Motor neuron (in vitro differentiated cells): ENCODE measurements at regions not wholly inside any gene's neighbourhood (a gene's known extent, or its start where the extent isn't known, plus 50 kb on each side); places are given as distances from the start of the nearest gene placed in this dataset.
"Not testable (repeated sequence)": the region's sequence is repeated elsewhere in the genome, so short reads cannot be mapped to it uniquely, and the experiment has no call there.

Experiments used
- ATAC-seq, 8 experiments: fragments of 200-7000 bp; cut with Tn5 transposase; replicated peaks in 6 of 8; 2 replicates each; pipeline ENCODE4 v1.8.0; 2021; ENCODE audit warnings: mild to moderate bottlenecking in 8 of 8, moderate library complexity in 8 of 8
- H3K27ac ChIP-seq, 2 donors: fragments of 250-450 bp; sonication (Bioruptor Pico); 2 replicates each; pipeline ENCODE4 v1.9.0; 2021; ENCODE audit warnings: antibody characterized with exemption in 2 of 2, mild to moderate bottlenecking in 2 of 2, moderate library complexity in 1 of 2
- H3K4me1 ChIP-seq, 2 donors: fragments of 250-450 bp; sonication (Bioruptor Pico); replicated peaks in 1 of 2; 2 replicates each; pipeline ENCODE4 v1.6.1; 2021; ENCODE audit warnings: antibody characterized with exemption in 2 of 2, mild to moderate bottlenecking in 2 of 2, moderate library complexity in 1 of 2
- H3K4me3 ChIP-seq, 5 donors: fragments of 250-450 bp; sonication (Bioruptor Pico); 2 replicates each; pipeline ENCODE4 v1.9.0; 2021; ENCODE audit warnings: antibody characterized with exemption in 5 of 5, mild to moderate bottlenecking in 5 of 5, moderate library complexity in 4 of 5
- WGBS, 10 experiments: fragments of 450-650 bp; shearing (Covaris generic); methylation state at CpG; one replicate each; pipeline ENCODE4 v1.0.0; 2022; 5-methylcytosine and 5-hydroxymethylcytosine counted together
- in situ Hi-C, 9 experiments: fragments of 400-800 bp; cut with MboI; loops; one replicate each; pipeline ENCODE4 v1.15.0; 2021; ENCODE audit warnings: low sequenced_read_pairs in 9 of 9, low pct_unique_long_range_greater_than_20kb in 2 of 9; ENCODE audit not compliant: unreplicated experiment in 9 of 9

DNA sequence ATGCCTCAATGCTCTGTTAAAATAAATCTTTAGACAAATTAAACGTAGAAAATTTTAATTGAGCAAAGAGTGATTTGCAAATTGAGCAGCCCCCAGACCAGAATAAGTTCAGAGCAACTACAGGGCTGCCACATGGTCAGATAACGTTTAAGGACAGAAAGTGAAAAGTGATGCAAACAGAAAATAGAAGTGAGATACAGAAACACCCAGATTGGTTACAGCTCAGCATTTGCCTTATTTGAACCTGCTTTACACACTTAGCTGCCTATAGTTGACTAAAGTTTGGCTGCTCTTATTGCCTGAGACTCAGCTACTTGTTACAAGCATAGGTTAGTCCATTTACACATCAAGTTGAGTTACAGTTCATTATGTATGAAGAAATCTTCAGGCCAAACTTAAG, 1800.8 kb upstream of the PCDH10 start:
- in situ Hi-C loops: no loop called here
- Histone ChIP-seq H3K27ac (no peak overlapping the region), H3K4me1 (peaks cover 2 to 8% of the 10 kb centered on the region in 2 donors), H3K4me3 (no peak overlapping the region)
- 5 to 83% (median 53%) methylated on average over 1 to 2 of the region's 2 CpGs for WGBS, 10 experiments
- no peak for ATAC-seq

DNA sequence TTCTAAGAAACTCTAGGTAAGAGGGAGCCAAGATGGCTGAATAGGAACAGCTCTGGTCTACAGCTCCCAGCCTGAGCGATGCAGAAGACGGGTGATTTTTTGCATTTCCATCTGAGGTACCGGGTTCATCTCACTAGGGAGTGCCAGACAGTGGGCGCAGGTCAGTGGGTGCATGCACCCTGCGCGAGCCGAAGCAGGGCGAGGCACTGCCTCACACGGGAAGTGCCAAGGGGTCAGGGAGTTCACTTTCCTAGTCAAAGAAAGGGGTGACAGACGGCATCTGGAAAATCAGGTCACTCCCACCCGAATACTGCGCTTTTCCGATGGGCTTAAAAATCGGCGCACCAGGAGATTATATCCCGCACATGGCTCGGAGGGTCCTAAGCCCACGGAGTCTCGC, 1796.7 kb upstream of the PCDH10 start:
- in situ Hi-C loops, H3K4me3 ChIP-seq, H3K27ac ChIP-seq, H3K4me1 ChIP-seq, ATAC-seq: not testable (repeated sequence)
- 70 to 100% (median 90%) methylated on average over 1 to 9 of the region's 19 CpGs; no CpG with 5 or more reads in 3 of the 10 experiments for WGBS, 10 experiments

DNA sequence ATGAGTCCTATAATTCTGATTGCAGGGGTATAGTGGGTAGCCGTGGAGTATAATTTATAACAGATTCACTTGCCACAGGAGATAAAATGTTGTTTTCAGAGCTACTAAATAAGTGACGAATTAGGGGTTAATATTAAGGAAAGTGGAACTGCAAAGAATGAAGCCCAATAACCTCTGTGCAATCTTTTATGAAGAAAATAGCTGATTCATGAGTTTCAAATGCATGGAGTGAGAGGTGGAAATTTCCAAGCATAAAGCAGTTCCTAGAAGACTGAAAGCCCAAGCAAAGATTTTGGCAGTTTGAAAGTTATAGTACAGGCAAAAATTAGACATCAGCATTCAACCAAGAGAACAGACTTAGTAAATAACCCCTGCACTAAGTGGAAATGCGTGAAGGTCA, 1782.4 kb upstream of the PCDH10 start:
- Histone ChIP-seq H3K4me1 (no peaks in the 10 kb centered on the region), H3K27ac (no peak overlapping the region), H3K4me3 (no peak overlapping the region)
- in situ Hi-C loops: no loop called here
- 0 to 95% (median 72%) methylated on average over 1 to 3 of the region's 3 CpGs for WGBS, 10 experiments
- ATAC-seq: no peak

DNA sequence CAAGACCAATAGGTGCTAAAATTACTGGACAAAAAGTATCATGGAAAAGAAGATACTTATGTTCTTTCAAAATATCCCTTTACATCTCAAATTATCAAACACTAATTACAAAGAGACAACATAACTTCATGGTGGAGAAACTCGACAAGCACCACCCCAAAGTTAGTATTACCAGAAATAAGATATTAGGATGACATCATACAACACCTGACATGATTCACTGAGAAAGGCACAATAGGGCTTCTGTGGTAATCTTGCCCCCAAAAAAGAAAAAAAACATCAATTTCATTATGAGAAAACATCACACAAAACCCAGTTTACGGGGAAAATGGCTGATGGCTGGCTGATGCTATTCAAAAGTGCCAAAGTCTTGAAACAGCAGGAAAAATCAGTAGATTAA, 1781.7 kb upstream of the PCDH10 start:
- no peak for ATAC-seq
- WGBS, 10 experiments: 0 to 100% (median 88%) methylated on average over 1 to 2 of the region's 2 CpGs; no CpG with 5 or more reads in 1 of the 10 experiments
- in situ Hi-C loops: no loop called here

DNA sequence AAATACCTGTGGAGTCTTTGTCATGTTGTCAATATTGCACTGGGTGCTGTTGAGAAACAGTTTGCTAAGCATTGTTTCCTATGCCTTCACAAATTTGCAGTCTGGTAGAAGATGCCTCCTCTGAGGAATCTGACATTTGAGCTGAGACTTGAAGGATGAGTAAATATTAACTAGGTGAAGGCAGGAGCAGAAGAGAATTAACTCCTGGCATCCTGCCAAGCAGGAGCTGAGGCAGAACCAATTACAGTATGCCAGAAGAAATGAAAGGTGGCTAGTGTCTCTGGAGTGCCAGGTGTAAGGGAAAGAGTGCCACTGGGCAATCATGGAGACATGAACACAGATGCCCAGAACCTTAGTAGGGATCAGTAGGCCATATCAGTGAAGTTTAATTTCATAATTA, 1778.2 kb upstream of the PCDH10 start:
- H3K4me1 ChIP-seq: no peaks in the 10 kb centered on the region
- ATAC-seq: no peak
- H3K27ac ChIP-seq: no peak overlapping the region
- no peak overlapping the region for H3K4me3 ChIP-seq
- in situ Hi-C loops: no loop called here

More for the DNA sequence above, 1781.7 kb upstream of the PCDH10 start:
- H3K4me3 ChIP-seq: no peak overlapping the region
- no peaks in the 10 kb centered on the region for H3K4me1 ChIP-seq
- H3K27ac ChIP-seq: no peak overlapping the region

DNA sequence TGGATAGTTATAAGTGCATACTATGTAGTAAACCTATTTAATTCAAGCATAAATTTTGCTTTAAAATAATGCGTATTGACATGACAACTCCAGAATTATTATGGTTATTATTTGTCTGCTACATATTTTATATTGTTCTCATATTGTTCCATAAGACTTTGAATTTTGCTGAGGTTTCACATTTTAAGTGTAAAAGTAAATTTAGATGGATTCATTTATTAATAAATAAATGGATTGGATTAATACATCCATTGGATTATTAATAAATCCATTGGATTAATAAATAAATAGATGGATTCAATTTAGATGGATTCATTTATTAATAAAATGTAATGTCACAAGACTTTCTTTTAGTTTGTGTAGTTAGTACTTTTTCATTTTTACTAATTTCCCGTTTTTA, 1768.0 kb upstream of the PCDH10 start:
- Histone ChIP-seq H3K27ac (no peak overlapping the region), H3K4me1 (no peaks in the 10 kb centered on the region), H3K4me3 (no peak overlapping the region)
- in situ Hi-C loops: no loop called here
- no peak for ATAC-seq
- 19 to 100% (median 83%) methylated on average over 1 to 2 of the region's 2 CpGs; no CpG with 5 or more reads in 1 of the 10 experiments for WGBS, 10 experiments

DNA sequence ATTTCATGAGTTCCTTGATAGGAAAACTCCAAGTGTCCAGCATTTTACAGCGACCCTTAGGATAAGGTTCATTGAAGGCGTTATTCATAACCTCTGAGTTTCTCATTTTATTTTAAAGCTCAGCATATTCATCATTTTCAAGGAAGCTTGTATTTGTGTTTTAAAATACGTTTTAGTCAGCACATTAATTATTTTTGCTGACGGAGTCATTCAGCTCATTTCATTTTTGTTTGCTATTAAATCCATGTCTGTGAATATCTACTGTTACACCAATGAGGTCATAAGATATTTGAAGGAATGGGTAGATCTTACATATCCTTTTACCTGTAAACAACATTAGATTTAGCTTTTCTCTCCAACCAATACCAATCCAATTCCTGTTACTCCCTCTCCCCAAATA, 1766.3 kb upstream of the PCDH10 start:
- ATAC-seq: no peak
- no peaks in the 10 kb centered on the region for H3K4me1 ChIP-seq
- in situ Hi-C loops: no loop called here
- no peak overlapping the region for H3K4me3 ChIP-seq
- WGBS, 10 experiments: 0 to 92% (median 80%) methylated on average over 2 to 4 of the region's 4 CpGs
- no peak overlapping the region for H3K27ac ChIP-seq

DNA sequence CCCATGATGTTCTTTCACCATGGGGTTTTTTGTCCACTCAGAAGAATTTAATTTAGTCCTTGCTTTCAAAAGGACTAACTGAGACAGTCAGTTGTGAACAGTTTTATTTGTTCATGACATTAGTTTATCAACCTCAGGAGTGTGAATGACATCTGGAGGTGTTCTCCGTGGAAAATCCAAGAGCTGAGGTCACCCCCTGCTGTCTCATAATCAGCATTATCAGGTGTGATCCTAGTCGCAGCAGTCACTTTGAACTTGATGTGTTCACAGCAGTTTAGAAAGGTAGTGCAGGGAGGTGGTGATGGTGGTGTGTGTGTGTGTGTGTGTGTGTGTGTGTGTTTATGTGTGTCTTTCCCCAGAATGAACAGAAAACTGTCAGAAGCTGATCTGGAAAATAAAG, 1760.8 kb upstream of the PCDH10 start:
- H3K27ac ChIP-seq: no peak overlapping the region
- no peak for ATAC-seq
- in situ Hi-C loops: no loop called here
- 0 to 71% (median 0%) methylated on average over 1 to 2 of the region's 2 CpGs; no CpG with 5 or more reads in 5 of the 10 experiments for WGBS, 10 experiments
- H3K4me1 ChIP-seq: no peaks in the 10 kb centered on the region
- no peak overlapping the region for H3K4me3 ChIP-seq

DNA sequence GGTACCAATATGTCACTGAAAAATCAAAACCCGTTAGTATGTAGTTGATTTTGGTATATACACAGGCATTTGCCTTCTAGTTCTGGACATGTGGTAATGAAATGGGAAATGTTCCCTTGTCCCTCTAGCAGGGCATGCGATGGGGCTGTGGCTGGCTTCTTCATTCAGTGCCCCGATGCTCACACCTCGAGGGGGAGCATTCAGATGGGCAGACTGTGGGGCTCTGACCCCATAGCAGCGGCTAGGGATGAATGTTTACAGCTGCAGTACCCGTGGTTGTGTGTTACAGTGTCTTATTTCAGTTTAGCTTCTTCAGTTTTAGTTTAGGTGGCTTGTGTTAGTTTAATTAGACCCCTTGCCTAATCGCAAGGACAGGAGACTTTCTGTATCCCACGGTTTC, 1741.0 kb upstream of the PCDH10 start:
- no peak for ATAC-seq
- Histone ChIP-seq H3K4me3 (no peak overlapping the region), H3K27ac (no peak overlapping the region), H3K4me1 (no peaks in the 10 kb centered on the region)
- in situ Hi-C loops: no loop called here
- whole genome bisulfite sequencing, 10 experiments: 0 to 100% (median 61%) methylated on average over 1 to 6 of the region's 8 CpGs; no CpG with 5 or more reads in 1 of the 10 experiments

DNA sequence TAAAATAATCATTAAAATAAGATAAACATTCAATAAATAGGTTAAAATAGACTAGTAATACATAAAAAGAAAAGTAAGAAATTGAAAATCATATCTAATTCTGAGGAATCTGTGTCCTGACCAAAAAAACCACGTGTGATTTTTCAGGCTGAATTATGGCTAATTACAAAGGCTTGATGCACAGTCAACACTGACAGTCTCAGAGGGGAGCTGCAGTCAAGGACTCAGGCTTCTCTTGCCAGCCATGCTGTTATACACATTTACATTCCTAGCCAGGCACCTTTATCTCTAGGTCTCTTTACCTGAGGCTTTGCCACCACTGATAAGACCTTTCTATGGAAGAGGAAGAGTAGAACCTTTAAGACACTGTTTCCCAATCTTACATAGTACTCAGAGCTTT, 1737.7 kb upstream of the PCDH10 start:
- in situ Hi-C loops: no loop called here
- no peak for ATAC-seq
- Histone ChIP-seq H3K4me3 (no peak overlapping the region), H3K27ac (no peak overlapping the region), H3K4me1 (no peaks in the 10 kb centered on the region)
- WGBS, 10 experiments: 0 to 100% (median 60%) methylated on average over 1 of the region's 1 CpG; no CpG with 5 or more reads in 1 of the 10 experiments

DNA sequence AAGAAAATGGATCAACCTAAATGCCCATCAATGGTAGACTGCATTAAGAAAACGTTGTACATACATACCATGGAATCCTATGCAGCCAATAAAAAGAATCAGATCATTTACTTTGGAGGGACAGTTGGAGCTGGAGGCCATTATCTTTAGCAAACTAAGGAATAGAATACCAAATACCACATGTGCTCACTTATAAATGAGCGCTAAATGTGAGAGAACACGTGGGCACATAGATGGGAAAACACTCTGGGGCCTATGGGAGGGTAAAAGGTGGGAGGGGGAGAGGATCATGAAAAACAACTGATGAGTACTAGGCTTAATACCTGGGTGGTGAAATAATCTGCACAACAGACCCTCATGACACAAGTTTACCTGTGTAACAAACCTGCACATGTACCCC, 1729.9 kb upstream of the PCDH10 start:
- H3K4me3 ChIP-seq: no peak overlapping the region
- in situ Hi-C loops: no loop called here
- 0 to 100% (median 76%) methylated on average over 1 to 3 of the region's 3 CpGs; no CpG with 5 or more reads in 1 of the 10 experiments for WGBS, 10 experiments
- no peak for ATAC-seq
- H3K4me1 ChIP-seq: no peaks in the 10 kb centered on the region
- no peak overlapping the region for H3K27ac ChIP-seq

DNA sequence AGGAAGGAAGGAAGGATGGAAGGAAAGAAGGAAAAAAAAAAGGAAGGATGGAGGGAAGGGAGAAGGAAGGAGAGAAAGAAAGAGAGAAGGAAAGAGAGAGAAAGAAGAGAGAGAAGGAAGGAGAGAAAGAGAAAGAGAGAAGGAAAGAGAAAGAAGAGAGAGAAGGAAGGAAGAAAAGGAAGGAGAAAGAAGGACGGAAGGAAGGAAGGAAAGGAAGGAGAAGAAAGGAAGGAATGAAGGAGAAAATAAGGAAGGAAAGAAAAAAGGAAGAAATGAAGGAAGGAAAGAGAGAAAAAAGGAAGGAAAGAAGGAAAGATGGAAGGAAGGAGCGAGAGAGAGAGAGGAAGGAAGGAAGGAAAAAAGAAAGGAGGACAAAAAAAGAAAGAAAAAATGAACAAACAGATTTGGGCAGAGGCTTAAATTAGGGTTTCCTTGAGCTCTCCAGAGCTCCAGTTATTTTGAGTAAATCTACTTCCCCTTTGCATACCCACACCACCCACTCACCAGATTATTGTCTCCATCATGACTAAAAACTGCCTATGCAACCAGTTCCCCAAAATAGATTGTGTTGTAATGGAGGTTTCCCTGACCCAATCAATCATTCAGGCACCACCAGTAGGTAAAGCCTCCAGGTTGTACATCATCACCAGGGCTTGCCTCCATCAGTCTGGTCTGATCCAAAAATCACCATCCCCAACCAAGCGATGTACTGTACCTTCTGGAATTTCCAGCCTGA, 1722.9 kb upstream of the PCDH10 start:
- Histone ChIP-seq H3K27ac (no peak overlapping the region), H3K4me1 (no peaks in the 10 kb centered on the region), H3K4me3 (no peak overlapping the region)
- in situ Hi-C loops: no loop called here
- no peak for ATAC-seq
- 7 to 93% (median 79%) methylated on average over 2 to 3 of the region's 3 CpGs for WGBS, 10 experiments

DNA sequence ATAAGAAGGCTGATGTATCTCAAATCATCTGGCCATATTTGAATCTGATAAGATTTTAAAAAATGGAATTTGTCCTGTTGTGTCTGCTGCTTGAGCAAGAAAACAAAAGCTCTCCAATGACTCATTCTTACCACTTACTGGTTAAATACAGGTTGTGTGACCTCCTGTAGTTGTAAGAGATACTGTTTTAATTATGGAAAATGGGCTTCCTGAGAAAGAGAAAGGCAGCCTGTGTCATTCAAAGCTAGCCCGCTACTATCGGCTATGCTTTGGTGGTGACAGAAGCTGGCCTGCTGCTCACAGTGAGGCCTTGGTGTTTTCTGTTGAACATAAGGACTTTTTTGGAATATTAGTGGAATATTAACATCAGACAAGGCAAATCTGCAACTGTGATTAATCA, 1722.1 kb upstream of the PCDH10 start:
- no peak for ATAC-seq
- in situ Hi-C loops: no loop called here
- no peak overlapping the region for H3K27ac ChIP-seq
- 34 to 80% (median 49%) methylated on average over 1 to 2 of the region's 2 CpGs; no CpG with 5 or more reads in 4 of the 10 experiments for WGBS, 10 experiments
- H3K4me3 ChIP-seq: no peak overlapping the region
- no peaks in the 10 kb centered on the region for H3K4me1 ChIP-seq

DNA sequence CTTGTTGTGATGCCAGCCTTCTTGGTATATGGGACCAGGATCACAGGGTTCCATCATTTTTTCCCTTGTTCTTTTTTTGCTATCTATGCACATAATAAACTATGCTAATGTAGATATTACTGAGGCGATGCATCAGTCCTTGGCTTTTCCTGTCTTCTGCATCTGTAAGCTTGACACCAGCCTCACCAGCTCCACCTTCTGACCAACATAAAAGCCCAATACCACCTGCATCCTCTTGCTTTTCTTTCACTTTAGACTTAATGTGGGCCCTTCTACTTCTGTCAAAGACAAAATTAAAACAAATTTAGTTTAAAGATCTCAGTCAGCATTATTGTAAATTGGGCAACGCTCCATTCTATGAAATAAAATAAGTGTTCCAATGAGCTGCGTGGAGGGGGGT, 1718.8 kb upstream of the PCDH10 start:
- no peak for ATAC-seq
- H3K4me3 ChIP-seq: no peak overlapping the region
- H3K4me1 ChIP-seq: no peaks in the 10 kb centered on the region
- no peak overlapping the region for H3K27ac ChIP-seq
- in situ Hi-C loops: no loop called here
- WGBS, 10 experiments: 6 to 100% (median 55%) methylated on average over 1 to 3 of the region's 3 CpGs; no CpG with 5 or more reads in 1 of the 10 experiments
